ENCODE measurements at regions not wholly inside any gene's neighbourhood (a gene's known extent, or its start where the extent isn't known, plus 50 kb on each side); places are given as distances from the start of the nearest gene placed in this dataset.
A peak's percentile ranks its signal among the peaks of the same experiment; 100 is the strongest.

GRCh38 chr4:128363966-128364365 lies 76.4 kb upstream of the PGRMC2 start:
- no peak overlapping the region for H3K4me3 ChIP-seq
- no peak for DNase-seq (ENCODE audit: low spot score in 2 of 2)

GRCh38 chr4:128362760-128363159 lies 75.1 kb upstream of the PGRMC2 start:
- Histone ChIP-seq H3K27ac (no peak overlapping the region), H3K27me3 (no peaks in the 10 kb centered on the region), H3K4me1 (peaks cover 14% of the 10 kb centered on the region), H3K4me3 (no peak overlapping the region), H3K36me3 (no peaks in the 10 kb centered on the region), H3K9me3 (no peaks in the 10 kb centered on the region)
- 91% methylated on average over 1 of the region's 1 CpG for WGBS
- TF ChIP-seq POLR2AphosphoS5 (IDR thresholded peaks at IDR 0.05) (no peak), POLR2A (IDR thresholded peaks at IDR 0.05) (no peak), EP300 (IDR thresholded peaks at IDR 0.05) (no peak), CTCF (IDR thresholded peaks at IDR 0.05) (no peak)
- DNase-seq (ENCODE audit: low spot score in 2 of 2), result no peak

More at GRCh38 chr4:128363966-128364365, 76.4 kb upstream of the PGRMC2 start:
- H3K27ac ChIP-seq, result no peak overlapping the region
- H3K9me3 ChIP-seq, result no peaks in the 10 kb centered on the region
- H3K4me1 ChIP-seq, result peaks cover 2% of the 10 kb centered on the region
- H3K27me3 ChIP-seq, result no peaks in the 10 kb centered on the region
- WGBS, result 94% methylated on average over 6 of the region's 6 CpGs
- H3K36me3 ChIP-seq, result no peaks in the 10 kb centered on the region
- TF ChIP-seq POLR2AphosphoS5 (IDR thresholded peaks at IDR 0.05) (no peak), CTCF (IDR thresholded peaks at IDR 0.05) (no peak)

GRCh38 chr4:128359422-128359821 lies 71.8 kb upstream of the PGRMC2 start:
- Histone ChIP-seq H3K4me3 (no peak overlapping the region), H3K36me3 (no peaks in the 10 kb centered on the region), H3K27me3 (no peaks in the 10 kb centered on the region), H3K27ac (no peak overlapping the region), H3K4me1 (peaks cover 26% of the 10 kb centered on the region), H3K9me3 (no peaks in the 10 kb centered on the region)
- TF ChIP-seq POLR2AphosphoS5 (IDR thresholded peaks at IDR 0.05), result no peak
- no peak for TF ChIP-seq CTCF (IDR thresholded peaks at IDR 0.05)
- no peak for TF ChIP-seq EP300 (IDR thresholded peaks at IDR 0.05)
- TF ChIP-seq POLR2A (IDR thresholded peaks at IDR 0.05), result no peak
- no peak for DNase-seq (ENCODE audit: low spot score in 2 of 2)
- whole genome bisulfite sequencing, result 87% methylated on average over 2 of the region's 2 CpGs

- peak overlapping the region; percentile 7 for H3K27ac ChIP-seq
- WGBS, result 32% methylated on average over 2 of the region's 2 CpGs
Observed at GRCh38 chr4:128358913-128359279, 71.3 kb upstream of the PGRMC2 start.

GRCh38 chr4:128358231-128358912 lies 70.8 kb upstream of the PGRMC2 start:
- no peaks in the 10 kb centered on the region for H3K36me3 ChIP-seq
- H3K4me1 ChIP-seq, result peaks cover 28% of the 10 kb centered on the region
- 44% methylated on average over 7 of the region's 7 CpGs for WGBS

More at GRCh38 chr4:128358913-128359279, 71.3 kb upstream of the PGRMC2 start:
- Histone ChIP-seq H3K4me3 (no peak overlapping the region), H3K36me3 (no peaks in the 10 kb centered on the region), H3K27me3 (no peaks in the 10 kb centered on the region), H3K9me3 (no peaks in the 10 kb centered on the region), H3K4me1 (peaks cover 28% of the 10 kb centered on the region)
- DNase-seq (ENCODE audit: low spot score in 2 of 2), result no peak
- TF ChIP-seq EP300 (IDR thresholded peaks at IDR 0.05) (no peak), POLR2AphosphoS5 (IDR thresholded peaks at IDR 0.05) (no peak), CTCF (IDR thresholded peaks at IDR 0.05) (no peak), POLR2A (IDR thresholded peaks at IDR 0.05) (no peak)

More at GRCh38 chr4:128358231-128358912, 70.8 kb upstream of the PGRMC2 start:
- Histone ChIP-seq H3K4me3 (no peak overlapping the region), H3K27ac (peak overlapping the region; percentile 7), H3K27me3 (no peaks in the 10 kb centered on the region), H3K9me3 (no peaks in the 10 kb centered on the region)
- DNase-seq (ENCODE audit: low spot score in 2 of 2), result no peak
- no peak for TF ChIP-seq EP300 (IDR thresholded peaks at IDR 0.05)
- no peak for TF ChIP-seq CTCF (IDR thresholded peaks at IDR 0.05)
- no peak for TF ChIP-seq POLR2A (IDR thresholded peaks at IDR 0.05)
- no peak for TF ChIP-seq POLR2AphosphoS5 (IDR thresholded peaks at IDR 0.05)

Measured in suprapubic skin (tissue), 4 donors.